ENCODE measurements at regions not wholly inside any gene's neighbourhood (a gene's known extent, or its start where the extent isn't known, plus 50 kb on each side); places are given as distances from the start of the nearest gene placed in this dataset.
"Not testable (repeated sequence)": the region's sequence is repeated elsewhere in the genome, so short reads cannot be mapped to it uniquely, and the experiment has no call there.

- no peaks in the 10 kb centered on the region for H3K27me3 Mint-ChIP-seq
Observed at GRCh38 chr3:145911016-145911415, 250.0 kb downstream of the PLOD2 start.

GRCh38 chr3:145915787-145916186, 245.2 kb downstream of the PLOD2 start:
- H3K4me1 Mint-ChIP-seq: no peaks in the 10 kb centered on the region
- H3K36me3 Mint-ChIP-seq: no peaks in the 10 kb centered on the region
- Histone ChIP-seq H3K9me3 (ENCODE audit: low read length) (no peaks in the 10 kb centered on the region), H3K4me3 (ENCODE audit: low read length) (no peak overlapping the region), H3K27me3 (ENCODE audit: insufficient read depth, low read length, poor library complexity, severe bottlenecking) (no peaks in the 10 kb centered on the region), H3K27ac (ENCODE audit: low read depth, low read length) (no peak overlapping the region), H3K36me3 (ENCODE audit: insufficient read depth, low read length) (no peaks in the 10 kb centered on the region), H3K4me1 (ENCODE audit: insufficient read depth, low read length) (no peaks in the 10 kb centered on the region)
- peaks cover 4 to 20% (median 10%) of the 10 kb centered on the region in 5 donors for H3K9me3 Mint-ChIP-seq
- POLR2A ChIA-PET: no interaction called here
- no peak for DNase-seq
- H3K27me3 Mint-ChIP-seq: no peaks in the 10 kb centered on the region
- CTCF ChIA-PET: no interaction called here
- no peak overlapping the region for H3K27ac Mint-ChIP-seq
- no peak overlapping the region for H3K4me3 Mint-ChIP-seq

More at GRCh38 chr3:145911016-145911415, 250.0 kb downstream of the PLOD2 start:
- ChIA-PET CTCF (no interaction called here), POLR2A (no interaction called here)
- Histone ChIP-seq H3K27ac (ENCODE audit: low read depth, low read length) (no peak overlapping the region), H3K9me3 (ENCODE audit: low read length) (no peaks in the 10 kb centered on the region), H3K27me3 (ENCODE audit: insufficient read depth, low read length, poor library complexity, severe bottlenecking) (no peaks in the 10 kb centered on the region), H3K36me3 (ENCODE audit: insufficient read depth, low read length) (no peaks in the 10 kb centered on the region), H3K4me3 (ENCODE audit: low read length) (no peak overlapping the region), H3K4me1 (ENCODE audit: insufficient read depth, low read length) (no peaks in the 10 kb centered on the region)
- Mint-ChIP-seq H3K4me3 (no peak overlapping the region), H3K9me3 (peaks cover 0 to 35% (median 0%) of the 10 kb centered on the region in 5 donors), H3K27ac (no peak overlapping the region), H3K36me3 (no peaks in the 10 kb centered on the region), H3K4me1 (no peaks in the 10 kb centered on the region)
- no peak for DNase-seq

GRCh38 chr3:145927736-145928135, 233.2 kb downstream of the PLOD2 start:
- H3K9me3 ChIP-seq (ENCODE audit: low read length); H3K27me3 Mint-ChIP-seq; H3K36me3 ChIP-seq (ENCODE audit: insufficient read depth, low read length); POLR2A ChIA-PET; H3K27ac ChIP-seq (ENCODE audit: low read depth, low read length); H3K4me3 Mint-ChIP-seq; CTCF ChIA-PET; H3K36me3 Mint-ChIP-seq; H3K4me3 ChIP-seq (ENCODE audit: low read length); H3K4me1 Mint-ChIP-seq; H3K27ac Mint-ChIP-seq; H3K4me1 ChIP-seq (ENCODE audit: insufficient read depth, low read length); H3K27me3 ChIP-seq (ENCODE audit: insufficient read depth, low read length, poor library complexity, severe bottlenecking); DNase-seq: not testable (repeated sequence)
- H3K9me3 Mint-ChIP-seq: peaks cover 0 to 14% (median 8%) of the 10 kb centered on the region in 5 donors

GRCh38 chr3:145936971-145937370, 224.0 kb downstream of the PLOD2 start:
- POLR2A ChIA-PET: no interaction called here
- H3K9me3 Mint-ChIP-seq: peaks cover 2 to 16% (median 4%) of the 10 kb centered on the region in 5 donors
- H3K9me3 ChIP-seq (ENCODE audit: low read length): no peaks in the 10 kb centered on the region
- no peak for DNase-seq
- H3K4me3 Mint-ChIP-seq: no peak overlapping the region
- no peaks in the 10 kb centered on the region for H3K4me1 ChIP-seq (ENCODE audit: insufficient read depth, low read length)
- no peaks in the 10 kb centered on the region for H3K36me3 ChIP-seq (ENCODE audit: insufficient read depth, low read length)
- no peak overlapping the region for H3K4me3 ChIP-seq (ENCODE audit: low read length)
- no peaks in the 10 kb centered on the region for H3K4me1 Mint-ChIP-seq
- CTCF ChIA-PET: no interaction called here
- H3K27ac Mint-ChIP-seq: no peak overlapping the region
- no peak overlapping the region for H3K27ac ChIP-seq (ENCODE audit: low read depth, low read length)
- H3K27me3 ChIP-seq (ENCODE audit: insufficient read depth, low read length, poor library complexity, severe bottlenecking): no peaks in the 10 kb centered on the region
- H3K36me3 Mint-ChIP-seq: no peaks in the 10 kb centered on the region
- no peaks in the 10 kb centered on the region for H3K27me3 Mint-ChIP-seq

GRCh38 chr3:145939431-145939830, 221.6 kb downstream of the PLOD2 start:
- Mint-ChIP-seq H3K27ac (no peak overlapping the region), H3K4me3 (no peak overlapping the region), H3K27me3 (no peaks in the 10 kb centered on the region), H3K4me1 (no peaks in the 10 kb centered on the region), H3K9me3 (peaks cover 0 to 11% (median 4%) of the 10 kb centered on the region in 5 donors), H3K36me3 (no peaks in the 10 kb centered on the region)
- CTCF ChIA-PET: no interaction called here
- Histone ChIP-seq H3K4me3 (ENCODE audit: low read length) (no peak overlapping the region), H3K4me1 (ENCODE audit: insufficient read depth, low read length) (no peaks in the 10 kb centered on the region), H3K27me3 (ENCODE audit: insufficient read depth, low read length, poor library complexity, severe bottlenecking) (no peaks in the 10 kb centered on the region), H3K9me3 (ENCODE audit: low read length) (no peaks in the 10 kb centered on the region), H3K27ac (ENCODE audit: low read depth, low read length) (no peak overlapping the region), H3K36me3 (ENCODE audit: insufficient read depth, low read length) (no peaks in the 10 kb centered on the region)
- POLR2A ChIA-PET: no interaction called here
- no peak for DNase-seq

- H3K9me3 Mint-ChIP-seq: peaks cover 0 to 7% (median 0%) of the 10 kb centered on the region in 5 donors
- no peaks in the 10 kb centered on the region for H3K27me3 Mint-ChIP-seq
- Histone ChIP-seq H3K9me3 (ENCODE audit: low read length) (no peaks in the 10 kb centered on the region), H3K36me3 (ENCODE audit: insufficient read depth, low read length) (no peaks in the 10 kb centered on the region), H3K27me3 (ENCODE audit: insufficient read depth, low read length, poor library complexity, severe bottlenecking) (no peaks in the 10 kb centered on the region), H3K4me1 (ENCODE audit: insufficient read depth, low read length) (no peaks in the 10 kb centered on the region), H3K4me3 (ENCODE audit: low read length) (no peak overlapping the region), H3K27ac (ENCODE audit: low read depth, low read length) (no peak overlapping the region)
- H3K36me3 Mint-ChIP-seq: no peaks in the 10 kb centered on the region
- POLR2A ChIA-PET: no interaction called here
- no peak overlapping the region for H3K27ac Mint-ChIP-seq
- no peak overlapping the region for H3K4me3 Mint-ChIP-seq
- DNase-seq: no peak
- H3K4me1 Mint-ChIP-seq: no peaks in the 10 kb centered on the region
- CTCF ChIA-PET: no interaction called here
Observed at GRCh38 chr3:145942052-145942451, 218.9 kb downstream of the PLOD2 start.

- Histone ChIP-seq H3K4me1 (ENCODE audit: insufficient read depth, low read length) (no peaks in the 10 kb centered on the region), H3K36me3 (ENCODE audit: insufficient read depth, low read length) (no peaks in the 10 kb centered on the region), H3K9me3 (ENCODE audit: low read length) (no peaks in the 10 kb centered on the region), H3K4me3 (ENCODE audit: low read length) (no peak overlapping the region), H3K27me3 (ENCODE audit: insufficient read depth, low read length, poor library complexity, severe bottlenecking) (no peaks in the 10 kb centered on the region), H3K27ac (ENCODE audit: low read depth, low read length) (no peak overlapping the region)
- Mint-ChIP-seq H3K27me3 (no peaks in the 10 kb centered on the region), H3K4me1 (no peaks in the 10 kb centered on the region), H3K9me3 (peaks cover 0 to 9% (median 0%) of the 10 kb centered on the region in 5 donors), H3K27ac (no peak overlapping the region), H3K4me3 (no peak overlapping the region), H3K36me3 (no peaks in the 10 kb centered on the region)
- CTCF ChIA-PET: no interaction called here
- no peak for DNase-seq
- POLR2A ChIA-PET: no interaction called here
Observed at GRCh38 chr3:145943952-145944351, 217.0 kb downstream of the PLOD2 start.

GRCh38 chr3:145951441-145951840, 209.5 kb downstream of the PLOD2 start:
- H3K4me1 Mint-ChIP-seq: no peaks in the 10 kb centered on the region
- H3K9me3 Mint-ChIP-seq: peaks cover 0 to 21% (median 2%) of the 10 kb centered on the region in 5 donors
- Histone ChIP-seq H3K27me3 (ENCODE audit: insufficient read depth, low read length, poor library complexity, severe bottlenecking) (no peaks in the 10 kb centered on the region), H3K27ac (ENCODE audit: low read depth, low read length) (no peak overlapping the region), H3K4me3 (ENCODE audit: low read length) (no peak overlapping the region), H3K4me1 (ENCODE audit: insufficient read depth, low read length) (no peaks in the 10 kb centered on the region), H3K36me3 (ENCODE audit: insufficient read depth, low read length) (no peaks in the 10 kb centered on the region), H3K9me3 (ENCODE audit: low read length) (no peaks in the 10 kb centered on the region)
- no peaks in the 10 kb centered on the region for H3K27me3 Mint-ChIP-seq
- H3K36me3 Mint-ChIP-seq: no peaks in the 10 kb centered on the region
- H3K27ac Mint-ChIP-seq: no peak overlapping the region
- ChIA-PET POLR2A (no interaction called here), CTCF (no interaction called here)
- no peak for DNase-seq
- no peak overlapping the region for H3K4me3 Mint-ChIP-seq

- ChIA-PET POLR2A (no interaction called here), CTCF (no interaction called here)
- Histone ChIP-seq H3K4me1 (ENCODE audit: insufficient read depth, low read length) (no peaks in the 10 kb centered on the region), H3K27ac (ENCODE audit: low read depth, low read length) (no peak overlapping the region), H3K9me3 (ENCODE audit: low read length) (no peaks in the 10 kb centered on the region), H3K4me3 (ENCODE audit: low read length) (no peak overlapping the region), H3K27me3 (ENCODE audit: insufficient read depth, low read length, poor library complexity, severe bottlenecking) (no peaks in the 10 kb centered on the region), H3K36me3 (ENCODE audit: insufficient read depth, low read length) (no peaks in the 10 kb centered on the region)
- no peak overlapping the region for H3K27ac Mint-ChIP-seq
- no peaks in the 10 kb centered on the region for H3K27me3 Mint-ChIP-seq
- H3K4me1 Mint-ChIP-seq: no peaks in the 10 kb centered on the region
- H3K36me3 Mint-ChIP-seq: no peaks in the 10 kb centered on the region
- H3K9me3 Mint-ChIP-seq: peaks cover 0 to 26% (median 1%) of the 10 kb centered on the region in 5 donors
- no peak overlapping the region for H3K4me3 Mint-ChIP-seq
- DNase-seq: no peak
Observed at GRCh38 chr3:145952536-145952935, 208.4 kb downstream of the PLOD2 start.

All from CD8-positive, alpha-beta memory T cell (primary cell).